H1 (cell line): ENCODE measurements at regions not wholly inside any gene's neighbourhood (a gene's known extent, or its start where the extent isn't known, plus 50 kb on each side); places are given as distances from the start of the nearest gene placed in this dataset.

Experiments
- CHD2 ChIP-seq: IDR thresholded peaks from 2 replicates; pipeline ENCODE4 v1.6.1; 2012; ENCODE audit warnings: low read length, improper control_type of control experiment
- CTCF ChIP-seq, 3 experiments: IDR thresholded peaks; 1 replicate in 2 of 3; 2 replicates in 1 of 3; pipeline versions ENCODE4 v1.5.1 to v1.6.1; 2011; ENCODE audit warnings: low read length in 3 of 3, mild to moderate bottlenecking in 3 of 3, inconsistent platforms in 2 of 3, low read depth in 1 of 3, moderate library complexity in 1 of 3; ENCODE audit not compliant: insufficient read depth in 1 of 3; ENCODE audit errors: control extremely low read depth in 1 of 3
- EZH2 ChIP-seq: fragments of 200-600 bp; sonication (generic); IDR thresholded peaks from 2 replicates; pipeline ENCODE4 v1.7.1; 2012; ENCODE audit warnings: low read depth, mild to moderate bottlenecking, moderate library complexity, low read length, inconsistent platforms; ENCODE audit not compliant: severe bottlenecking

GRCh38 chr12:65684906-65685305, 139.4 kb upstream of the HMGA2 start:
- TF ChIP-seq CHD2 (no peak), EZH2 (no peak), CTCF (IDR thresholded peaks at IDR 0.05; ENCODE audit: control extremely low read depth in 1 of 3, insufficient read depth in 1 of 3, low read depth in 1 of 3, low read length in 3 of 3) (no peak)
